C4-2B (cell line): ENCODE measurements at regions not wholly inside any gene's neighbourhood (a gene's known extent, or its start where the extent isn't known, plus 50 kb on each side); places are given as distances from the start of the nearest gene placed in this dataset.

Experiments used
- CTCF ChIP-seq: fragments of 450-650 bp; conservative IDR thresholded peaks from 2 replicates; pipeline ENCODE4 v1.5.1; 2017; ENCODE audit warnings: mild to moderate bottlenecking
- ZFX ChIP-seq: fragments of 450-650 bp; IDR thresholded peaks from 2 replicates; pipeline ENCODE4 v1.6.1; 2017

- TF ChIP-seq CTCF (no peak), ZFX (no peak)
Measured at GRCh38 chr10:108362296-108362695, 1197.8 kb upstream of the SORCS1 start.
